HuH-7.5 (cell line): ENCODE measurements at regions not wholly inside any gene's neighbourhood (a gene's known extent, or its start where the extent isn't known, plus 50 kb on each side); places are given as distances from the start of the nearest gene placed in this dataset.

ENCODE experiments used
- DNase-seq: peaks from one replicate; pipeline ENCODE4 v3.0.0; 2011; ENCODE audit warnings: low spot score

GRCh38 chr14:100468557-100468956, 118.7 kb downstream of the BEGAIN start:
- no peak for DNase-seq

GRCh38 chr14:100469632-100470522, 117.3 kb downstream of the BEGAIN start:
- no peak for DNase-seq

GRCh38 chr14:100470523-100470897, 116.7 kb downstream of the BEGAIN start:
- no peak for DNase-seq

- DNase-seq: no peak
These were observed 115.7 kb downstream of the BEGAIN start for GRCh38 chr14:100471441-100472093.

- no peak for DNase-seq
These were observed 115.1 kb downstream of the BEGAIN start for GRCh38 chr14:100472094-100472455.

GRCh38 chr14:100472491-100472890, 114.7 kb downstream of the BEGAIN start:
- no peak for DNase-seq

- DNase-seq: no peak
These were observed 114.0 kb downstream of the BEGAIN start for GRCh38 chr14:100473249-100473648.

GRCh38 chr14:100474196-100474595, 113.0 kb downstream of the BEGAIN start:
- DNase-seq: no peak

- DNase-seq: no peak
These were observed 111.9 kb downstream of the BEGAIN start for GRCh38 chr14:100475268-100475667.

GRCh38 chr14:100476012-100476822, 111.0 kb downstream of the BEGAIN start:
- peak; percentile 52 for DNase-seq

- DNase-seq: no peak
These were observed 102.5 kb downstream of the BEGAIN start for GRCh38 chr14:100484531-100485267.

GRCh38 chr14:100486025-100486828, 101.0 kb downstream of the BEGAIN start:
- DNase-seq: peak; percentile 56
